ENCODE measurements at regions not wholly inside any gene's neighbourhood (a gene's known extent, or its start where the extent isn't known, plus 50 kb on each side); places are given as distances from the start of the nearest gene placed in this dataset.
"Not testable (repeated sequence)": the region's sequence is repeated elsewhere in the genome, so short reads cannot be mapped to it uniquely, and the experiment has no call there.

- FAIRE-seq: not testable (repeated sequence)
Measured at GRCh38 chr13:18773988-18774387, 407.6 kb downstream of the TUBA3C start.

GRCh38 chr13:18741696-18742095, 439.9 kb downstream of the TUBA3C start:
- not testable (repeated sequence) for FAIRE-seq

- FAIRE-seq: no peak
Measured at GRCh38 chr13:18739310-18739709, 442.3 kb downstream of the TUBA3C start.

GRCh38 chr13:18738086-18738485, 443.5 kb downstream of the TUBA3C start:
- not testable (repeated sequence) for FAIRE-seq

- FAIRE-seq: peak; percentile 10
Measured at GRCh38 chr13:18727138-18727537, 454.5 kb downstream of the TUBA3C start.

GRCh38 chr13:18726524-18726923, 455.1 kb downstream of the TUBA3C start:
- not testable (repeated sequence) for FAIRE-seq

GRCh38 chr13:18725242-18725822, 456.3 kb downstream of the TUBA3C start:
- not testable (repeated sequence) for FAIRE-seq

GRCh38 chr13:18714889-18715288, 466.7 kb downstream of the TUBA3C start:
- no peak for FAIRE-seq

- not testable (repeated sequence) for FAIRE-seq
Measured at GRCh38 chr13:18710673-18711072, 471.0 kb downstream of the TUBA3C start.

- not testable (repeated sequence) for FAIRE-seq
Measured at GRCh38 chr13:18706538-18706937, 475.1 kb downstream of the TUBA3C start.

GRCh38 chr13:18702464-18703247, 479.0 kb downstream of the TUBA3C start:
- FAIRE-seq: not testable (repeated sequence)

GRCh38 chr13:18698332-18698731, 483.3 kb downstream of the TUBA3C start:
- not testable (repeated sequence) for FAIRE-seq

- not testable (repeated sequence) for FAIRE-seq
Measured at GRCh38 chr13:18697851-18698250, 483.8 kb downstream of the TUBA3C start.

- FAIRE-seq: not testable (repeated sequence)
Measured at GRCh38 chr13:18697221-18697620, 484.4 kb downstream of the TUBA3C start.

- FAIRE-seq: not testable (repeated sequence)
Measured at GRCh38 chr13:18677403-18677802, 504.2 kb downstream of the TUBA3C start.

GRCh38 chr13:18675268-18675667, 506.4 kb downstream of the TUBA3C start:
- FAIRE-seq: not testable (repeated sequence)

- not testable (repeated sequence) for FAIRE-seq
Measured at GRCh38 chr13:18673794-18674193, 507.8 kb downstream of the TUBA3C start.

GRCh38 chr13:18666585-18666984, 515.0 kb downstream of the TUBA3C start:
- FAIRE-seq: not testable (repeated sequence)

GRCh38 chr13:18665716-18666115, 515.9 kb downstream of the TUBA3C start:
- FAIRE-seq: not testable (repeated sequence)

- FAIRE-seq: not testable (repeated sequence)
Measured at GRCh38 chr13:18665124-18665523, 516.5 kb downstream of the TUBA3C start.

GRCh38 chr13:18663222-18663621, 518.4 kb downstream of the TUBA3C start:
- peak; percentile 28 for FAIRE-seq

- not testable (repeated sequence) for FAIRE-seq
Measured at GRCh38 chr13:18643644-18644172, 537.9 kb downstream of the TUBA3C start.

- FAIRE-seq: not testable (repeated sequence)
Measured at GRCh38 chr13:18628928-18629327, 552.7 kb downstream of the TUBA3C start.

GRCh38 chr13:18628428-18628827, 553.2 kb downstream of the TUBA3C start:
- FAIRE-seq: no peak

Data from colon (tissue), 2 donors.